ENCODE measurements at regions not wholly inside any gene's neighbourhood (a gene's known extent, or its start where the extent isn't known, plus 50 kb on each side); places are given as distances from the start of the nearest gene placed in this dataset.

- H3K4me1 ChIP-seq = no peaks in the 10 kb centered on the region
- no peaks in the 10 kb centered on the region for H3K27me3 ChIP-seq
- no peak overlapping the region for H3K4me3 ChIP-seq
- 71% methylated on average over 7 of the region's 7 CpGs for WGBS
- H3K27ac ChIP-seq = no peak overlapping the region
- TF ChIP-seq POLR2A (IDR thresholded peaks at IDR 0.05) = no peak
- TF ChIP-seq POLR2AphosphoS5 (IDR thresholded peaks at IDR 0.05) = no peak
- H3K36me3 ChIP-seq = no peaks in the 10 kb centered on the region
- DNase-seq (ENCODE audit: low spot score in 2 of 2) = no peak
- no peaks in the 10 kb centered on the region for H3K9me3 ChIP-seq
Observed at GRCh38 chr6:150456466-150456865, 87.7 kb downstream of the IYD start.

DNA sequence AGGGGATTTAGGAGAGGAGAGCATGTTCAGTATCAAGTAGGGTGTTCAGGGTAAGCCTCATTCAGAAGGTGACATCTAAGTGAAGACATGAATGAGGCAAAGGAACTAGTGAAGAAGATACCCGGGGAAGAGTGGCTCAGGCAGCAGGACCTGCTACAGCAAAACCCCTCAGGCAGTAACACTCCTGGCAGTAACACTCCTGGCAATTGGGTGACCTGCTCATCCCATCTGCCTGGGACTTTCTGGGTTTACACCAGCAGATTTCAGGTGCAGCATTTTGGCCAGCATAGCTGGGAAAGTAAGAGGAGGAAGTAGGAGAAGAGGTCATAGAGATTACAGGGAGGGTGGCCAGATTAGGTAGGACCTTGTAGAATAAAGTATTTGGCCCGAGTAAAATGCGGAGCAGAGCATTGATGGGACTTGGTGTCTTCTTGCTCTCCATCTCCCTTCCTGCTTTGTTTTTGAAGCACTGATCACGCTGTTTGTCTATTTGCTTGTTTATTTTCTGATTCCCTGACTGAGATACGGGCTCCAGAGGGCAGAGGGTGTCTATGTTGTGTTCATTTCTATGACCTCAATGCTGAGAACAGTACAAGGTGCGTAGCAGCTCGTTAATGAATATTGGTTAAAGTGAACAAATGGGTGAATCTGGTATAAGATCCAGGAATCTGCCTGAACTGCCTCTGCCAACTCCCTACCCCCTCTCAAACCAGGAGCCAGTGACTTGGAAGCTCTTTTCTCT lies 88.3 kb downstream of the IYD start:
- Histone ChIP-seq H3K27me3 (no peaks in the 10 kb centered on the region), H3K36me3 (no peaks in the 10 kb centered on the region), H3K9me3 (no peaks in the 10 kb centered on the region), H3K4me1 (no peaks in the 10 kb centered on the region), H3K4me3 (no peak overlapping the region), H3K27ac (no peak overlapping the region)
- no peak for DNase-seq (ENCODE audit: low spot score in 2 of 2)
- no peak for TF ChIP-seq POLR2AphosphoS5 (IDR thresholded peaks at IDR 0.05)
- TF ChIP-seq CTCF (IDR thresholded peaks at IDR 0.05) = no peak
- TF ChIP-seq POLR2A (IDR thresholded peaks at IDR 0.05) = no peak
- no peak for TF ChIP-seq EP300 (IDR thresholded peaks at IDR 0.05)
- WGBS = 74% methylated on average over 7 of the region's 7 CpGs

DNA sequence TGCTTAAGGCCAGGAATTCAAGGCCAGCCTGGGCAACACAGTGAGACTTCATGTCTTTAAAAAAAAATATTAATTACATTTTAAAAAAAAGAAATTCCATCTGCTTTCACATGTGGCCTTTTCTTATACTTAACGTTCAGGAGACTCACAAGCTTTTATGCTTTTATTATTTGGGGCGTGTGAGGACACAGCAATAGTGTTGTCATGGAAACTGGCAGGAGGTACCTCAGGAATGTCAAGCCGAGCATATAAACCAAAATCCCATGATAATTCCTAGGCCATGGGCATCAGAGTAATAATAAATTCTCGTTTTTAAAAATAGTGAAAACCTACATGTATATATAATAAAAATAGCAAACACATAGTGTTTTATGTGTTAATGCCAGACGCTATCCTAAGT lies 89.8 kb downstream of the IYD start:
- TF ChIP-seq CTCF (IDR thresholded peaks at IDR 0.05) = no peak
- no peak for TF ChIP-seq POLR2AphosphoS5 (IDR thresholded peaks at IDR 0.05)
- TF ChIP-seq POLR2A (IDR thresholded peaks at IDR 0.05) = no peak
- TF ChIP-seq EP300 (IDR thresholded peaks at IDR 0.05) = no peak
- no peak for DNase-seq (ENCODE audit: low spot score in 2 of 2)
- WGBS = 59% methylated on average over 5 of the region's 5 CpGs
- Histone ChIP-seq H3K36me3 (no peaks in the 10 kb centered on the region), H3K4me1 (no peaks in the 10 kb centered on the region), H3K4me3 (no peak overlapping the region), H3K9me3 (no peaks in the 10 kb centered on the region), H3K27ac (no peak overlapping the region), H3K27me3 (no peaks in the 10 kb centered on the region)

- TF ChIP-seq EP300 (IDR thresholded peaks at IDR 0.05) = no peak
- TF ChIP-seq POLR2AphosphoS5 (IDR thresholded peaks at IDR 0.05) = no peak
- TF ChIP-seq POLR2A (IDR thresholded peaks at IDR 0.05) = no peak
- TF ChIP-seq CTCF (IDR thresholded peaks at IDR 0.05) = no peak
- H3K27me3 ChIP-seq = no peaks in the 10 kb centered on the region
- no peak overlapping the region for H3K27ac ChIP-seq
- no peaks in the 10 kb centered on the region for H3K9me3 ChIP-seq
- DNase-seq (ENCODE audit: low spot score in 2 of 2) = no peak
- no peaks in the 10 kb centered on the region for H3K4me1 ChIP-seq
- H3K4me3 ChIP-seq = no peak overlapping the region
- WGBS = 94% methylated on average over 5 of the region's 5 CpGs
- H3K36me3 ChIP-seq = no peaks in the 10 kb centered on the region
Observed at GRCh38 chr6:150463852-150464251, 95.0 kb downstream of the IYD start.

GRCh38 chr6:150464966-150465365 lies 96.2 kb downstream of the IYD start:
- no peaks in the 10 kb centered on the region for H3K9me3 ChIP-seq
- H3K27me3 ChIP-seq = no peaks in the 10 kb centered on the region
- no peaks in the 10 kb centered on the region for H3K4me1 ChIP-seq
- H3K36me3 ChIP-seq = no peaks in the 10 kb centered on the region
- no peak overlapping the region for H3K4me3 ChIP-seq
- no peak for TF ChIP-seq POLR2AphosphoS5 (IDR thresholded peaks at IDR 0.05)
- no peak for TF ChIP-seq CTCF (IDR thresholded peaks at IDR 0.05)
- no peak for TF ChIP-seq POLR2A (IDR thresholded peaks at IDR 0.05)
- TF ChIP-seq EP300 (IDR thresholded peaks at IDR 0.05) = no peak
- no peak overlapping the region for H3K27ac ChIP-seq
- no peak for DNase-seq (ENCODE audit: low spot score in 2 of 2)
- WGBS = 87% methylated on average over 2 of the region's 2 CpGs

- no peak overlapping the region for H3K4me3 ChIP-seq
- no peaks in the 10 kb centered on the region for H3K36me3 ChIP-seq
- no peaks in the 10 kb centered on the region for H3K9me3 ChIP-seq
- WGBS = 74% methylated on average over 5 of the region's 5 CpGs
- H3K4me1 ChIP-seq = no peaks in the 10 kb centered on the region
- H3K27ac ChIP-seq = no peak overlapping the region
- TF ChIP-seq POLR2AphosphoS5 (IDR thresholded peaks at IDR 0.05) (no peak), CTCF (IDR thresholded peaks at IDR 0.05) (no peak), POLR2A (IDR thresholded peaks at IDR 0.05) (no peak), EP300 (IDR thresholded peaks at IDR 0.05) (no peak)
- no peaks in the 10 kb centered on the region for H3K27me3 ChIP-seq
- no peak for DNase-seq (ENCODE audit: low spot score in 2 of 2)
Observed at GRCh38 chr6:150465610-150466009, 96.8 kb downstream of the IYD start.

Data from suprapubic skin (tissue), 4 donors.